Heart left ventricle (tissue), 16 donors: ENCODE measurements at regions not wholly inside any gene's neighbourhood (a gene's known extent, or its start where the extent isn't known, plus 50 kb on each side); places are given as distances from the start of the nearest gene placed in this dataset.
A peak's percentile ranks its signal among the peaks of the same experiment; 100 is the strongest.

Experiments used
- ATAC-seq, 4 donors: fragments of 200-7000 bp; cut with Tn5 transposase; one replicate each; pipeline ENCODE4 v1.9.1; 2020 to 2022; ENCODE audit warnings: moderate library complexity in 4 of 4, mild to moderate bottlenecking in 3 of 4, moderate number of reproducible peaks in 1 of 4
- DNase-seq, 5 donors: peaks; one replicate each; pipeline ENCODE4 v3.0.0-alpha.2; 2020
- H3K27ac ChIP-seq, 12 donors: fragments of 200-600 bp; sonication (generic) in 4 of 12; one replicate each; pipeline versions ENCODE4 v1.5.0 to v1.8.0; 2016 to 2022; ENCODE audit warnings: mild to moderate bottlenecking in 2 of 12
- H3K27me3 ChIP-seq, 9 donors: fragments of 200-600 bp; sonication (generic) in 2 of 9; one replicate each; pipeline versions ENCODE4 v1.5.1 to v1.8.0; 2016 to 2022; ENCODE audit warnings: mild to moderate bottlenecking in 3 of 9
- H3K36me3 ChIP-seq, 9 donors: fragments of 200-600 bp; sonication (generic) in 2 of 9; one replicate each; pipeline versions ENCODE4 v1.5.0 to v1.8.0; 2018 to 2022; ENCODE audit warnings: mild to moderate bottlenecking in 2 of 9
- H3K4me1 ChIP-seq, 12 donors: fragments of 200-600 bp; sonication (generic) in 4 of 12; one replicate each; pipeline versions ENCODE4 v1.5.0 to v1.8.0; 2016 to 2022; ENCODE audit warnings: mild to moderate bottlenecking in 3 of 12
- H3K4me3 ChIP-seq, 12 donors: fragments of 200-600 bp; sonication (generic) in 4 of 12; one replicate each; pipeline versions ENCODE4 v1.5.0 to v1.8.0; 2017 to 2022; ENCODE audit warnings: mild to moderate bottlenecking in 9 of 12, moderate library complexity in 4 of 12
- H3K9me3 ChIP-seq, 12 donors: fragments of 200-600 bp; sonication (generic) in 4 of 12; one replicate each; pipeline versions ENCODE4 v1.5.0 to v1.8.0; 2016 to 2022; ENCODE audit warnings: mild to moderate bottlenecking in 1 of 12
- POLR2A ChIP-seq, 2 donors: fragments of 450-650 bp; IDR thresholded peaks; one replicate each; pipeline ENCODE4 v1.6.1; 2017; ENCODE audit warnings: antibody characterized with exemption in 2 of 2, mild to moderate bottlenecking in 2 of 2, moderate library complexity in 2 of 2
- WGBS, 4 donors: extraction: QIAGEN DNeasy Blood & Tissue Kit in 2 of 4; methylation state at CpG; one replicate each; pipeline versions ENCODE4 v1.1.5 to v1.1.7; 2013 to 2018; 5-methylcytosine and 5-hydroxymethylcytosine counted together
- intact Hi-C, 10 donors: fragments of 100-400 bp; cut with DNase I; formaldehyde crosslinking; loops; one replicate each; pipeline versions ENCODE4 v1.11.1 to v1.14.2; 2022
- TF ChIP-seq, protein P1 (sequence below), 12 donors: fragments of 200-600 bp; sonication (generic) in 4 of 12; IDR thresholded peaks; one replicate each; pipeline versions ENCODE4 v1.5.0 to v1.8.0; 2018 to 2022; ENCODE audit warnings: antibody characterized with exemption in 12 of 12, mild to moderate bottlenecking in 5 of 12
- donor health status: ischemic (EF 13 %, LVEDD 7.1; RV severe dilation, severe dysfunction).
- donor health status: healthy with polysubstance abuse.
- donor health status: DM: no; HTN: yes; CAD: no.
- donor health status: DM: no; HTN: no; CAD: no.
- donor health status: ischemic (EF 25% LVEDD 6.9; RV normal size, moderate dysfunction).
- donor health status: ischemic (EF 25% LVEDD 5.7; RV mildly dilated, moderate dysfunction).
- donor health status: healthy.
- donor health status: DM: yes; HTN: yes; CAD: no.
- donor health status: ischemic (EF 35%, LVEDD 5.7; RV mildly dilated, moderate dysfunction).
- donor health status: nonischemic (EF 11% LVEDD 7.7; RV severe dilation, severe dysfunction).
- donor health status: DM: yes; HTN: yes; CAD: no.
- donor health status: PGD.
- donor health status: ischemic (EF 29% LVEDD 5.4; RV normal size, mild dysfunction).
- donor health status: nonischemic (EF 23%, LVEDD 6.1; RV moderate dilation, normal function).

DNA sequence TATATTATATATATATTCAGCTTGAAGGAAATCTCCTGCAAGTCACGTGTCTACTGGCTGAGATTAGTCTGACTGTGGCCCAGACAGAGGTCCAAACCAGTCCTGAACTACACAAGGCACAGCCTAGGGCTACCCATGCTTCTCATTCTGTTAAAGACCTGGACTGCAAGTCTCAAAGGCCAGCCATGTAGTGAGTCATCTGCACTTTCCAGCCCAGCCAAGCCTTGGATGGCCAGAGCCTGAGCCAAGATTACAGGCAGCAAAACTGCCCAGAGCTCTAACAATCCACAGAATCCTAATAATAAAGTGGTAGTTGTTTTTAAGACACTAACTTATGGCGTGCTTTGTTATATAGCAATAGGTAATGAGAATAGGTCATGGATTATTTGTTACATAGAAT is 259.6 kb downstream of the SS18 start:
- TF ChIP-seq, protein P1, sequence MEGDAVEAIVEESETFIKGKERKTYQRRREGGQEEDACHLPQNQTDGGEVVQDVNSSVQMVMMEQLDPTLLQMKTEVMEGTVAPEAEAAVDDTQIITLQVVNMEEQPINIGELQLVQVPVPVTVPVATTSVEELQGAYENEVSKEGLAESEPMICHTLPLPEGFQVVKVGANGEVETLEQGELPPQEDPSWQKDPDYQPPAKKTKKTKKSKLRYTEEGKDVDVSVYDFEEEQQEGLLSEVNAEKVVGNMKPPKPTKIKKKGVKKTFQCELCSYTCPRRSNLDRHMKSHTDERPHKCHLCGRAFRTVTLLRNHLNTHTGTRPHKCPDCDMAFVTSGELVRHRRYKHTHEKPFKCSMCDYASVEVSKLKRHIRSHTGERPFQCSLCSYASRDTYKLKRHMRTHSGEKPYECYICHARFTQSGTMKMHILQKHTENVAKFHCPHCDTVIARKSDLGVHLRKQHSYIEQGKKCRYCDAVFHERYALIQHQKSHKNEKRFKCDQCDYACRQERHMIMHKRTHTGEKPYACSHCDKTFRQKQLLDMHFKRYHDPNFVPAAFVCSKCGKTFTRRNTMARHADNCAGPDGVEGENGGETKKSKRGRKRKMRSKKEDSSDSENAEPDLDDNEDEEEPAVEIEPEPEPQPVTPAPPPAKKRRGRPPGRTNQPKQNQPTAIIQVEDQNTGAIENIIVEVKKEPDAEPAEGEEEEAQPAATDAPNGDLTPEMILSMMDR (IDR thresholded peaks at IDR 0.05), result no peak
- no peak for TF ChIP-seq POLR2A (IDR thresholded peaks at IDR 0.05)
- intact Hi-C loops, result loop anchor here in 5 of 10 donors (5.0 to 10.0 kb wide), 5 partner anchors 266 to 1226 kb away; partner anchors contain the start of gene ZNF521 (in 1 of the 5)
- Histone ChIP-seq H3K27ac (no peak overlapping the region), H3K9me3 (no peaks in the 10 kb centered on the region), H3K27me3 (no peaks in the 10 kb centered on the region), H3K4me3 (no peak overlapping the region), H3K36me3 (no peaks in the 10 kb centered on the region), H3K4me1 (peaks cover 0 to 12% (median 0%) of the 10 kb centered on the region in 12 donors)
- ATAC-seq, result peak; percentile 73 to 97 (median 86)
- peak in 4 of 5 donors; percentile 25 to 74 (median 51) for DNase-seq
- 83 to 90% (median 86%) methylated on average over 2 of the region's 2 CpGs for WGBS, 4 donors

DNA sequence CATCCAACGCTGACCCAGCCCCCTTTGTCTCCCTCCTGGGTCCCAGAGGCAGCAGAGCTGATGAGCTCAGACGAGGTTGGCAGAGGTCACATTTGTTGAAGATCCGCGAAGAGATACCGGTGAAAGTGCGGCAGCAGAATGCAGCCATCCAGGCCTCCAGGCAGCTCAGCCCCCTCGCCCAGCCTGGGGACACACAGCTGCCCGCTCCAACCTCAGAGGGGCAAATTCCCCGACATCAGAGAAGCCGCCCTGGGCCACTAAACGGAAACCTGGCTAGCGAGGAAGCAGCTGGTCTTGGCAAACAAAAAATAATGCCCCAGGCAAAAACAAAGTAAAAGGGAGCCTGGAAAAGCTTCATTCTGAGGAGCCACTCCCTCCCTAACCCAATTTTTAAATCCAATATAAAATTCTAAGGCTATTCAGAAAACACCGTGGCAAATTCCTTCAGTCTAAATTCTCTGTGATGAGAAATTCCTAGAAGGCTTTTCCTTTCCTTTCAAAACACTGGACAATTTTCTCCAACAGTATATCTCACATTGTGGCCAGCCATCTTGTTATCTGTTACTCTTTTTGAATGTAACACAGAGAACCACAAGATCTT is 262.4 kb downstream of the SS18 start:
- no peaks in the 10 kb centered on the region for H3K36me3 ChIP-seq
- no peaks in the 10 kb centered on the region for H3K27me3 ChIP-seq
- H3K4me1 ChIP-seq, result peaks cover 0 to 12% (median 0%) of the 10 kb centered on the region in 12 donors
- 48 to 61% (median 54%) methylated on average over 12 to 13 of the region's 13 CpGs for WGBS, 4 donors
- ATAC-seq (no peak), DNase-seq (no peak)
- no peak overlapping the region for H3K4me3 ChIP-seq
- H3K9me3 ChIP-seq, result peaks cover 0 to 10% (median 0%) of the 10 kb centered on the region in 12 donors
- no peak overlapping the region for H3K27ac ChIP-seq
- TF ChIP-seq, protein P1 (IDR thresholded peaks at IDR 0.05), result no peak
- TF ChIP-seq POLR2A (IDR thresholded peaks at IDR 0.05), result no peak
- intact Hi-C loops, result no loop called here

DNA sequence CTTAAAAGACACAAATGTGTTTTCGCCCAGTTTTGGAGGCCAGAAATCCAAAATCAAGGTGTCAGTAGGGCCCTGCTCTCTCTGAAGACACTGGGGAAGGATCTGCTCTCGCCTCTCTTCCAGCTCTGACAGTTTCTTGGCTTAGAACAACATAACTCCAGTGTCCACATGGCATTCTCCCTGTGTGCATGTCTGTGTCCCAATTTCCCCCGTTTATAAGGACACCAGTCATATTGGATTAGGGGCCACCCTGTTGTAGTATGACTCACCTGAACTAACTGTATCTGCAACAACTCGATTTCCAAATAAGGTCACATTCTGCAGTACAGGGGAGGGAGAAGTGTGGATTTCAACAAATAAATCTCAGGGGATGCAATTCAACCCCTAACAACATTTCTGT is 263.2 kb downstream of the SS18 start:
- no peak for DNase-seq
- Histone ChIP-seq H3K4me3 (no peak overlapping the region), H3K27ac (no peak overlapping the region), H3K4me1 (peaks cover 0 to 12% (median 0%) of the 10 kb centered on the region in 12 donors), H3K36me3 (no peaks in the 10 kb centered on the region), H3K27me3 (no peaks in the 10 kb centered on the region), H3K9me3 (peaks cover 0 to 11% (median 0%) of the 10 kb centered on the region in 12 donors)
- WGBS, 4 donors, result 54 to 76% (median 71%) methylated on average over 4 of the region's 4 CpGs
- TF ChIP-seq, protein P1 (IDR thresholded peaks at IDR 0.05), result no peak
- no peak for TF ChIP-seq POLR2A (IDR thresholded peaks at IDR 0.05)
- ATAC-seq, result peak in 1 of 4 donors; percentile 31
- intact Hi-C loops, result no loop called here

DNA sequence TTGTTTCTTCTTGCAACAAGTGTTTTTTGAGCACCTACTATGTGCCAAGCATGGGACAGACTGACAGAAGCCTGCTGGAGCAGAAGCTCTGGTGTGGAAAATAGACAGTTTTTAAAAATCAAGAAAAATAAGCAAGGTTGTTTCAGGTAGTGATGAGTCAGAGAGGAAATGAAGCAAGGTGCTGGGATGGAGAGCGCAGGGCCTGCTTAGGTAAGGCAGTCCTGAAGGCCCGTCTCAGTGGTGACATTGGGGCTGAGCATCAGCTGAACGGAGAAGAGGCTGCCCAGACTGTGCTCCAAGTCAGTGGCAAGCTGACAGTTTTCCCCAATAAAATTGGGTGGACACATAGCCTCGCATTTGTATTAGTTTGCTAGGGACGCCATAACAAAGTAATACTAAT is 263.6 kb downstream of the SS18 start:
- Histone ChIP-seq H3K4me3 (no peak overlapping the region), H3K27me3 (no peaks in the 10 kb centered on the region), H3K4me1 (peaks cover 0 to 11% (median 0%) of the 10 kb centered on the region in 12 donors), H3K36me3 (no peaks in the 10 kb centered on the region), H3K9me3 (peaks cover 0 to 11% (median 0%) of the 10 kb centered on the region in 12 donors), H3K27ac (no peak overlapping the region)
- 87 to 98% (median 93%) methylated on average over 5 of the region's 5 CpGs for WGBS, 4 donors
- TF ChIP-seq, protein P1 (IDR thresholded peaks at IDR 0.05), result no peak
- no peak for TF ChIP-seq POLR2A (IDR thresholded peaks at IDR 0.05)
- DNase-seq (no peak), ATAC-seq (no peak)
- intact Hi-C loops, result no loop called here
